HEK293T (cell line): ENCODE measurements at regions not wholly inside any gene's neighbourhood (a gene's known extent, or its start where the extent isn't known, plus 50 kb on each side); places are given as distances from the start of the nearest gene placed in this dataset.

Source experiments
- BHLHE40 ChIP-seq: fragments of 450-650 bp; IDR thresholded peaks from 2 replicates; pipeline ENCODE4 v1.6.1; 2016; ENCODE audit warnings: mild to moderate bottlenecking, moderate library complexity, borderline replicate concordance
- CTBP1 ChIP-seq: fragments of 450-650 bp; IDR thresholded peaks from 2 replicates; pipeline ENCODE4 v1.6.1; 2016; ENCODE audit warnings: borderline replicate concordance
- ELF4 ChIP-seq: fragments of 450-650 bp; IDR thresholded peaks from 2 replicates; pipeline ENCODE4 v1.6.1; 2017; ENCODE audit warnings: antibody characterized with exemption
- FOXA1 ChIP-seq: fragments of 450-650 bp; IDR thresholded peaks from 2 replicates; pipeline ENCODE4 v1.6.1; 2016; ENCODE audit warnings: mild to moderate bottlenecking
- FOXK2 ChIP-seq: fragments of 450-650 bp; IDR thresholded peaks from 2 replicates; pipeline ENCODE4 v1.6.1; 2016; ENCODE audit warnings: mild to moderate bottlenecking
- FOXM1 ChIP-seq: fragments of 450-650 bp; IDR thresholded peaks from 2 replicates; pipeline ENCODE4 v1.6.1; 2017; ENCODE audit warnings: mild to moderate bottlenecking, borderline replicate concordance
- HDGF ChIP-seq: fragments of 450-650 bp; IDR thresholded peaks from 2 replicates; pipeline ENCODE4 v1.6.1; 2017; ENCODE audit warnings: antibody characterized with exemption, borderline replicate concordance
- NFRKB ChIP-seq: fragments of 450-650 bp; IDR thresholded peaks from 2 replicates; pipeline ENCODE4 v1.6.1; 2016; ENCODE audit warnings: mild to moderate bottlenecking, moderate library complexity
- SP1 ChIP-seq: fragments of 450-650 bp; IDR thresholded peaks from 2 replicates; pipeline ENCODE4 v1.6.1; 2017
- SUZ12 ChIP-seq: fragments of 450-650 bp; IDR thresholded peaks from 2 replicates; pipeline ENCODE4 v1.6.1; 2016; ENCODE audit warnings: mild to moderate bottlenecking
- ZNF384 ChIP-seq: fragments of 450-650 bp; IDR thresholded peaks from 2 replicates; pipeline ENCODE4 v1.6.1; 2016
- TF ChIP-seq, protein P1 (sequence below): fragments of 450-650 bp; IDR thresholded peaks from 2 replicates; pipeline ENCODE4 v1.6.1; 2016

DNA sequence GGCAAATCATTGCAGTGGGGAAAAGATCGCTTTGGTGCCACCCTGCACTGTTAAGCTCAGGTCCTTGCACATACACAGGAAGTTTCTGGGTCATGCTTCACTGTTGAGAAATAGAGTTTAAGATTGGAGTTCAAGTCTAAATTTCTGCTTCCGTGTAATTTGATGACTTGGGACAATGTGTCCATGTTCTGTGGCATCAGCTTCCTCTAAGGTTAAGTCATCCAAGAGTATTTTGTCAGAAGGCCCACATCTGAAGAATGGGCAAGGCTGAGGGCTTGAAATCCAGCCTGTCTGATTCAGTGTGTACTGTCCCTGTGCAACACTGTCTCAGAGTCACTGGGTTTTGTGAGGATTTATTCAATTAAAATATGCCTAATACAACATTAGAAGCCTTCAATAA, 880.7 kb downstream of the SUCLG1 start:
- TF ChIP-seq FOXM1 = no peak
- no peak for TF ChIP-seq SP1
- TF ChIP-seq HDGF = no peak
- no peak for TF ChIP-seq FOXA1
- no peak for TF ChIP-seq ZNF384
- no peak for TF ChIP-seq ELF4
- TF ChIP-seq, protein P1, sequence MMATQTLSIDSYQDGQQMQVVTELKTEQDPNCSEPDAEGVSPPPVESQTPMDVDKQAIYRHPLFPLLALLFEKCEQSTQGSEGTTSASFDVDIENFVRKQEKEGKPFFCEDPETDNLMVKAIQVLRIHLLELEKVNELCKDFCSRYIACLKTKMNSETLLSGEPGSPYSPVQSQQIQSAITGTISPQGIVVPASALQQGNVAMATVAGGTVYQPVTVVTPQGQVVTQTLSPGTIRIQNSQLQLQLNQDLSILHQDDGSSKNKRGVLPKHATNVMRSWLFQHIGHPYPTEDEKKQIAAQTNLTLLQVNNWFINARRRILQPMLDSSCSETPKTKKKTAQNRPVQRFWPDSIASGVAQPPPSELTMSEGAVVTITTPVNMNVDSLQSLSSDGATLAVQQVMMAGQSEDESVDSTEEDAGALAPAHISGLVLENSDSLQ = no peak
- no peak for TF ChIP-seq FOXK2
- no peak for TF ChIP-seq NFRKB
- no peak for TF ChIP-seq CTBP1
- no peak for TF ChIP-seq BHLHE40
- no peak for TF ChIP-seq SUZ12
